H54 (cell line): ENCODE measurements at regions not wholly inside any gene's neighbourhood (a gene's known extent, or its start where the extent isn't known, plus 50 kb on each side); places are given as distances from the start of the nearest gene placed in this dataset.

Source experiments
- DNase-seq: peaks from one replicate; pipeline ENCODE4 v3.0.0; 2011; ENCODE audit warnings: low spot score, mixed read lengths; ENCODE audit not compliant: insufficient read length
- FAIRE-seq: peaks from 3 replicates; lab custom pipeline; 2011; peaks lifted over from hg19 to GRCh38; lab: Jason Lieb, UNC
- POLR2A ChIP-seq: IDR thresholded peaks from 2 replicates; pipeline ENCODE4 v1.6.1; 2011; ENCODE audit warnings: low read depth, mild to moderate bottlenecking, low read length

DNA sequence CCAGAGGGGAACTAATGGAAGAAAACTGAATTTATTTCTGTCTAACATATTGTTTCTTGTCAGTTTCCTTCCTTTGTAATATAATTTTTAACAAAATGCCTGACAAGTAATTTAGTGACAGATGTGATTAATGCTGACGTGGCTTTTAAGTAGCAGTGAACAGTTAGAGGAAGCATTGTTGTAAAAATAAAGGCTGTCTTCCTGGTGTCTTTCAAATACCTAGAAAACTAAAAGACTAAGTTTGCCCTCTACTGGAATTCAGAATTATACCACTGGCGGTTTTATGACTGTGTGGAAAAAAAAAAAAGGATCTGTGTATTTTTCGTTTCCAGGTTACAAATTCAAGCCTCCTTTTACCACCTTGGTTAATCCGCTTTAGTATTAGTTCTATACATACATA is 217.1 kb upstream of the DPP6 start:
- no peak for TF ChIP-seq POLR2A
- FAIRE-seq (no peak), DNase-seq (no peak)

DNA sequence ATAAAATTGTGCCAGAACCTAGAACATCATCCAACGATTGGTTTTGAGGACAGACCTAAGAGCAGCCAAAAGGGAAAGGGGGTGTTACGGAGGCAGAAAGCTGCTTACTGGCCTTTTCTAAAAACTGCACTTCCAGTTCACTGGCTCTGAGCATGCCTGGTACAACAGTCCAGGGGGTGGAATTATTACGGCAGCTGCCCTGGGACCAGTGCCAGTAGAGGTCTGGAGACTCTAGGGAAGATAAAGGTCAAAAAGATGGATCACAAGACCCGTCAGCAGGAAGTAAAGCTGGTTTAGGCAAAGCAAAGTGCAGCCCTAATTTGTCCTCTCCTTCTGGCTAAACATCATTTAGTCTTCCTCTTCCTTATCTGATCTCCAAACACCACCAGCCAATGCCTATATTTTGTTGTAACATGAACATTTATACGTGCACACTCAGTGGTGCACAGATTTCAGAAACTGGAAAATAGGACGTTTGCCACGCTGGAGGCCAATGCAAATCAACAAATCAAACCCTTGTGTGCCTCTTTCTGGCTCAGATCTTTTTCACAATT is 216.4 kb upstream of the DPP6 start:
- no peak for TF ChIP-seq POLR2A
- FAIRE-seq, result no peak

GRCh38 chr7:153838591-153838990 is 213.6 kb upstream of the DPP6 start:
- TF ChIP-seq POLR2A, result no peak
- DNase-seq, result no peak
- no peak for FAIRE-seq

More for the DNA sequence above, 216.4 kb upstream of the DPP6 start:
- no peak for DNase-seq

DNA sequence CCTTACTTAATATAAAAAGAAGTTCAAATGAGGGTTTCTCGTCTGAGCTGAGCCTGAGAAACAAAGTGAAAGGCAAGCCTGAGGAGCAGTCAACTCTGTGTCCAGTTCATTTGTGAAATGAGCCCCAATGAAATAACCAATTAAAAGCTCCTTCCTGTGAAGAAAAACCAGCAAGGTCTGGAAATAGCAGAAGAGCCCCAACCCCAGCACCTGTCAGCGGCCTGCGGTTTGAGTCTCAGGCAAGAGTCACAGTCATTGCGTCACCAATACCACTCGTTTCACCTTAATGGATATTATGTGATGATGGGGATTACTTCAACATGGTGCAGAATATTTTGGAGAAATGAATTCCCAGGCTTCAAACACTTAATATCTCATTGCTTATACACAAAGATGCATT is 211.3 kb upstream of the DPP6 start:
- no peak for TF ChIP-seq POLR2A
- FAIRE-seq, result no peak
- no peak for DNase-seq

- no peak for FAIRE-seq
- DNase-seq, result no peak
- no peak for TF ChIP-seq POLR2A
Observed at GRCh38 chr7:153847828-153848227, 204.4 kb upstream of the DPP6 start.

- no peak for DNase-seq
- TF ChIP-seq POLR2A, result no peak
- FAIRE-seq, result no peak
Observed at GRCh38 chr7:153852261-153852660, 199.9 kb upstream of the DPP6 start.

GRCh38 chr7:153858355-153858754 is 193.8 kb upstream of the DPP6 start:
- TF ChIP-seq POLR2A, result no peak
- FAIRE-seq (no peak), DNase-seq (no peak)

DNA sequence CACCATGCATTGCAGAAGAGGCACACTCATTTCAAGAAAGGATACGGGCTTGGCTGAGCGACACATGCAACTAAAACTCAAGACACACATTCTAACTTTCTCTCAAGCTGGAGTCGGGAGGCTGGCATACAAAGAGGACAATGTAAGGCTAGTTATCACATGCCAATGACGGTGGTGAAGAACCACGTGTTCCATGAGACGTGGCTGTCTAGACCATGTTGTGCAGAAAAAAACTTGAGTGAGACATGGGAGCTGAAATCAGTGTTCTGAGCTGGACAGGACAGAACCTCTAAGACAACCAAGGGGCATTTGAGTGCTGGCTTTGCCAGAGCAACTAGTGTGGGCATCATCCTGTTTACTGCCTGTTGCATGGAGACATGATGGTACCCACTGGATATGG is 193.0 kb upstream of the DPP6 start:
- no peak for TF ChIP-seq POLR2A
- FAIRE-seq (no peak), DNase-seq (no peak)

GRCh38 chr7:153886506-153887441 is 165.4 kb upstream of the DPP6 start:
- DNase-seq, result no peak
- TF ChIP-seq POLR2A, result no peak
- no peak for FAIRE-seq

DNA sequence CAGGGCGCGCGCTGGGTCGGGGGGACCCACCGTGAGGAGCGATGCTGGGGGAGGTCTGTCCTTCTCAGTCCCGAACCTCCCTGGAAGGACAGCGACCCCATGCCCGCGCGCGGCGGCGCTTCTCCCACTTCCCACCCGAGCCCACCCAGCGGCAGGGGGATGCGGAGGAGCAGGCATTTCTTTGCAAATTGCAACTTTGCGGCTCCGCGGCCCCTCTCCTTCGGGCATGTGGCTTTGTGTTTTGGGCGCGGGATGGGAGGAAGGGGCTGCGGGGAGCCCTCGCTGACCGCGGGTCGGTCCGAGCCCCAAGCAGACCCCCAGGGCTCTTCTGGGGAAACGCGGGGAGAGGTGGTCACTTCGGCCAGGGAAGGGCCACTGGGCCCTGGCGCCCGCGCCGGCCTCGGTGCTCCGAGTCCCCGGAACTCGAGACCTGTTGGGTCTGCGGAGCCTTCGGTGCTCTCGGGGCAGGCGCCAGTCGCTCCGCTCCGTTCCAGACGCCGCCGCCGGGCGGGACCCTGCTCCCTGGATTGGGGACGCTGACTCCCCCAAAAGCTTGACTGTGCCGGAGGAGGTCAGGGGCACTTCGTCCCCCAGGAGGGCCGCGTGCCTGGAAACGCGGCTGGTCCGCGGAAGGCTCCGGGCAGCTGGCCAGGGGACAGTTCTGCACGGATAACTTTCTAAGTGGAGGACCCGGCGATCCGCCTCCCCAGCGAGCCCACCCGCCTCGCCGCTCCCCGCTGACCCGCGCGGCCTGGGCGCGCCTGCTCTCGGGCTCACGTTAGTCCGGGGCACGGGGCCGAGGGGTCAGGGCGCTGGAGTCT is 164.2 kb upstream of the DPP6 start:
- DNase-seq, result no peak
- TF ChIP-seq POLR2A, result no peak
- FAIRE-seq, result no peak

GRCh38 chr7:153891990-153892389 is 160.2 kb upstream of the DPP6 start:
- FAIRE-seq, result no peak
- no peak for TF ChIP-seq POLR2A

DNA sequence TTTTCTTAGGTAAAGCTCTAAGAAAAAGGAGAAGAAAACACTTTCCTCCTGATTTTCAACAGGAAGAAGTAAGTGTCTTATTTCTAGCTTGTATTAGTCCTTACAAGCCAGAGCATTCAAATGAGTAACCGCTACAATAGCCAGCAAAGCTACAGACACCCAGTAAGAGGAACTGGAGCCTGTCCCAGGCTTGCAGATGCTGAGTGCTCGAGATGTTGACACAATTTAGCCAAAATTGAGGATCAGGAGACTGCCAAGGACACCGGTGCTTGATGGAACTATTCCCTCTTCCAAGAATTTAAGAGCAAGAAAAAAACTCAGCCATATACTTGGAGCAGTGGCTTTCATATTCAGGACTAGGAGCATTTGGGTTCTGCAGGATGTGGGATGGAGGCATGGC is 149.3 kb upstream of the DPP6 start:
- no peak for TF ChIP-seq POLR2A
- DNase-seq (no peak), FAIRE-seq (no peak)

More at GRCh38 chr7:153891990-153892389, 160.2 kb upstream of the DPP6 start:
- no peak for DNase-seq

GRCh38 chr7:153912211-153912610 is 140.0 kb upstream of the DPP6 start:
- FAIRE-seq, result no peak
- DNase-seq, result no peak
- no peak for TF ChIP-seq POLR2A

DNA sequence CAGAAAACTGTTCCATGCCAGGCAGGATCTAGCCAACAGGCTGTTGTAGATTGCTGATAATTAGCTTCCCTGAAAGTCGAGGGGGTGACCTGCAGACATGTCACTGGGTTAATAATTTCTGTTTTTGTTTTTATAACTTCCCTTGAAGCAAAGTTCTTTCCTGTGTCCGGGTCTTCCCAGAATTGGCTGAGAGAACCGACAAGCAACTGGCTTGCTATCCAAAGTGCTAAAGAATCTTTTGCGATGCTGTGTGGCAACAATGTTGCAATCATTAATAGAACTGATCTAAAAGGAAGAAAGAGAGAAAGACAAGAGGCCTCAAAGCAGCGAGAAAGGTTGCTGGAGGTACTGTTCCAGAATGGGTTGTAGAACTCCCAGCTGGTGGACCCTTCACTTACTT is 132.1 kb upstream of the DPP6 start:
- TF ChIP-seq POLR2A, result no peak
- DNase-seq (no peak), FAIRE-seq (no peak)
